NCI-H510A treated with DMSO at 0.1 percent for 48 hours (cell line): ENCODE measurements at regions not wholly inside any gene's neighbourhood (a gene's known extent, or its start where the extent isn't known, plus 50 kb on each side); places are given as distances from the start of the nearest gene placed in this dataset.

Experiments
- DNase-seq: peaks from one replicate; lab custom pipeline; 2025; lab: John Stamatoyannopoulos, UW

DNA sequence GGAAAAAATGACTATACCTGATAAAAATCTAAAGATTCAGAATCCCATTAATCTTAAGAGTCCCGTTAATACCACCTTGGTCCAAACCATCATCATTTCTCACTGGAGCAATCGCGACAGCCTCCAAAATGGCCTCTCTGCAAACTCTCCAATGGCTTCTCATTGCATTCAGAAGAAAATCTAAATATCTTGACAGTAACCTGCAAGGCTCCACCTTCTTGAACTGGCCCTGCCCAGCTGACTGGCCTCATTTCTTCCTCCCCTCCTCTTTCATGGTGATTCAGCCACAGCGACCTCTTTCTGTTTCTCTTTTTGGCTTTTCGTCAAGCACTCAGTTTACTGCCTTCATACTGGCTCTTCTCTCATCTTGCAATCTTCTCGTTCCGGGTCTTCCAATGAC, 56.2 kb upstream of the GPRIN3 start:
- DNase-seq, result no peak

DNA sequence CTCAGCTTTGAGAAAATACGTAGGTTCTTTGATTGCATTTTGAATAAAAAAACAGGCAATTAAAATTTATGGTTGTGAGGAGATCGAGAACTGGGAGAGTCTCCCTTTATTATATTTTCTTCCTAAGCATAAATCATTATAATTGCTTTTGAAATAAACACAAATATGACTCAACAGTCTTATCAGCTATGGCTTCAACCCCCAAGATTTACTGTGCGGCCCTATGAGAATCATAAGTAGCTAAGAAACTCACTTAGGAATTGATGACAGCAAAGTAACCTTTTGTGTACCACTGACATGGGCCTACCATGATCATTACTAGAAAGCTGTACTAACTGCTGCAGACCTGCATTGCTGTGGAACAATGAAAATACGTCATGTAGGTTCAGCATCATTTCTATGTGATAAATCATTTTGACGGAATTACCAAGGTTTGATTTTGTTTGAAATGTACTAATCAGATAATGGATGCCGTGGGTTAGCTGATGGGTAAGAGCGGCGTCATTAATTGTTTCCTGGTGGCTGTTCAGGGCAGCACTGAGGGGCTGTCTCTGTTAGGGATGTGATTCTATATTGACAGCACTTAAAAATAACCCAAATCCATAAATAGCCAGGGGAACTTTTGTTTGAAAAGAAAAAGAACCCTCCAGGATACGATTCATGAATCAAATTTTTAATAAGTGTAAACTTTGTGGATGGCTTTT, 51.5 kb upstream of the GPRIN3 start:
- DNase-seq, result no peak

DNA sequence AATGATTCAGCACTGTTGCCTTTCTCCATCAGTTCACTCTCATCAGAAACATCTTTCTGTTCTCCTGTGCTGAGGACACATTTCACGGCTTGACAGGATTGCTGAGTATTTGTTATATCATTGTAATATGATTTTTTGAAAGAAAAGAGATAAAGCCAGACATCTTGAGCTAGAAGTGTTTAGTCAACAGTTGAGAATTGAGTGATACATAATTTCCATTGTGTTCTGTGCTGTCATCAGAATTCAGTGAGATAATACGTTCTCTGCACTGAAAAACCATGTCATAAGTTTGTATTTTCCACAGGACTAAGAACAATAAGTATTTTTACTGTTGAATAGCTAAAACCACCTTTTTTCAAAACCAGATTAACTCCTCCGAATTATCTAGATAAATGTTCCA, 50.2 kb upstream of the GPRIN3 start:
- no peak for DNase-seq
